SJSA1 (cell line): ENCODE measurements at regions not wholly inside any gene's neighbourhood (a gene's known extent, or its start where the extent isn't known, plus 50 kb on each side); places are given as distances from the start of the nearest gene placed in this dataset.

Source experiments
- DNase-seq, 2 experiments: peaks; one replicate each; pipeline ENCODE4 v3.0.0-alpha.2; 2015 to 2020; ENCODE audit warnings: low spot score in 2 of 2, low read depth in 1 of 2
- H3K27ac ChIP-seq: fragments of 250-450 bp; sonication (Bioruptor Pico); 2 replicates; pipeline ENCODE4 v1.5.1; 2020; ENCODE audit warnings: mild to moderate bottlenecking, moderate library complexity
- H3K27me3 ChIP-seq: fragments of 250-450 bp; sonication (Bioruptor Pico); replicated peaks from 2 replicates; pipeline ENCODE4 v1.5.1; 2020; ENCODE audit warnings: mild to moderate bottlenecking, moderate library complexity
- H3K36me3 ChIP-seq: fragments of 250-450 bp; sonication (Bioruptor Pico); 2 replicates; pipeline ENCODE4 v1.5.1; 2020; ENCODE audit warnings: mild to moderate bottlenecking
- H3K4me1 ChIP-seq: fragments of 250-450 bp; sonication (Bioruptor Pico); replicated peaks from 2 replicates; pipeline ENCODE4 v1.6.1; 2021; ENCODE audit warnings: mild to moderate bottlenecking
- H3K4me3 ChIP-seq: fragments of 250-450 bp; sonication (Bioruptor Pico); 2 replicates; pipeline ENCODE4 v1.5.1; 2020; ENCODE audit warnings: mild to moderate bottlenecking
- H3K9me3 ChIP-seq: fragments of 250-450 bp; sonication (Bioruptor Pico); replicated peaks from 2 replicates; pipeline ENCODE4 v1.5.1; 2020; ENCODE audit warnings: mild to moderate bottlenecking

- H3K4me3 ChIP-seq, result no peak overlapping the region
- no peaks in the 10 kb centered on the region for H3K4me1 ChIP-seq
- no peaks in the 10 kb centered on the region; the same call in 1 of the 2 replicates for H3K9me3 ChIP-seq
- H3K36me3 ChIP-seq, result no peaks in the 10 kb centered on the region
- no peak for DNase-seq
- no peaks in the 10 kb centered on the region for H3K27me3 ChIP-seq
- H3K27ac ChIP-seq, result no peak overlapping the region
These were observed 239.3 kb downstream of the MAF start for GRCh38 chr16:79361132-79361751.

- Histone ChIP-seq H3K4me3 (no peak overlapping the region), H3K27me3 (no peaks in the 10 kb centered on the region), H3K36me3 (no peaks in the 10 kb centered on the region), H3K4me1 (no peaks in the 10 kb centered on the region), H3K9me3 (no peaks in the 10 kb centered on the region; the same call in 1 of the 2 replicates), H3K27ac (no peak overlapping the region)
- DNase-seq, result no peak
These were observed 240.3 kb downstream of the MAF start for GRCh38 chr16:79360267-79360666.

GRCh38 chr16:79359082-79359481, 241.5 kb downstream of the MAF start:
- no peaks in the 10 kb centered on the region for H3K27me3 ChIP-seq

GRCh38 chr16:79358188-79358587, 242.3 kb downstream of the MAF start:
- Histone ChIP-seq H3K27ac (no peak overlapping the region), H3K27me3 (no peaks in the 10 kb centered on the region), H3K9me3 (no peaks in the 10 kb centered on the region), H3K4me1 (no peaks in the 10 kb centered on the region), H3K36me3 (no peaks in the 10 kb centered on the region), H3K4me3 (no peak overlapping the region)
- DNase-seq, result no peak

More at GRCh38 chr16:79359082-79359481, 241.5 kb downstream of the MAF start:
- no peak for DNase-seq
- Histone ChIP-seq H3K27ac (no peak overlapping the region), H3K4me1 (no peaks in the 10 kb centered on the region), H3K36me3 (no peaks in the 10 kb centered on the region), H3K9me3 (no peaks in the 10 kb centered on the region), H3K4me3 (no peak overlapping the region)

GRCh38 chr16:79355600-79356358, 244.8 kb downstream of the MAF start:
- Histone ChIP-seq H3K4me3 (no peak overlapping the region), H3K4me1 (no peaks in the 10 kb centered on the region), H3K36me3 (no peaks in the 10 kb centered on the region), H3K9me3 (no peaks in the 10 kb centered on the region), H3K27me3 (no peaks in the 10 kb centered on the region), H3K27ac (no peak overlapping the region)
- no peak for DNase-seq

GRCh38 chr16:79351927-79352326, 248.6 kb downstream of the MAF start:
- Histone ChIP-seq H3K9me3 (no peaks in the 10 kb centered on the region), H3K4me1 (no peaks in the 10 kb centered on the region), H3K4me3 (no peak overlapping the region), H3K27me3 (no peaks in the 10 kb centered on the region), H3K36me3 (no peaks in the 10 kb centered on the region), H3K27ac (no peak overlapping the region)
- DNase-seq, result no peak

- Histone ChIP-seq H3K27ac (no peak overlapping the region), H3K9me3 (no peaks in the 10 kb centered on the region), H3K27me3 (no peaks in the 10 kb centered on the region), H3K4me3 (no peak overlapping the region), H3K4me1 (no peaks in the 10 kb centered on the region), H3K36me3 (no peaks in the 10 kb centered on the region)
- DNase-seq, result no peak
These were observed 250.7 kb downstream of the MAF start for GRCh38 chr16:79349803-79350202.

- no peaks in the 10 kb centered on the region for H3K9me3 ChIP-seq
- no peak overlapping the region for H3K27ac ChIP-seq
- H3K4me1 ChIP-seq, result no peaks in the 10 kb centered on the region
- H3K27me3 ChIP-seq, result no peaks in the 10 kb centered on the region
- H3K36me3 ChIP-seq, result no peaks in the 10 kb centered on the region
- H3K4me3 ChIP-seq, result no peak overlapping the region
- DNase-seq, result no peak
These were observed 251.8 kb downstream of the MAF start for GRCh38 chr16:79348521-79349306.

- H3K27me3 ChIP-seq, result no peaks in the 10 kb centered on the region
- H3K36me3 ChIP-seq, result no peaks in the 10 kb centered on the region
- H3K4me1 ChIP-seq, result no peaks in the 10 kb centered on the region
- no peak for DNase-seq
- no peaks in the 10 kb centered on the region for H3K9me3 ChIP-seq
- no peak overlapping the region for H3K4me3 ChIP-seq
- H3K27ac ChIP-seq, result no peak overlapping the region
These were observed 253.3 kb downstream of the MAF start for GRCh38 chr16:79347277-79347676.

- Histone ChIP-seq H3K4me3 (no peak overlapping the region), H3K27me3 (no peaks in the 10 kb centered on the region), H3K9me3 (peaks cover 3% of the 10 kb centered on the region; the same call in 1 of the 2 replicates), H3K36me3 (no peaks in the 10 kb centered on the region), H3K4me1 (no peaks in the 10 kb centered on the region), H3K27ac (no peak overlapping the region)
- DNase-seq, result no peak
These were observed 260.7 kb downstream of the MAF start for GRCh38 chr16:79339863-79340262.

- Histone ChIP-seq H3K27me3 (no peaks in the 10 kb centered on the region), H3K4me1 (no peaks in the 10 kb centered on the region), H3K27ac (no peak overlapping the region), H3K4me3 (no peak overlapping the region), H3K9me3 (peaks cover 3% of the 10 kb centered on the region), H3K36me3 (no peaks in the 10 kb centered on the region)
- DNase-seq, result no peak
These were observed 262.6 kb downstream of the MAF start for GRCh38 chr16:79337906-79338305.

- H3K9me3 ChIP-seq, result peaks cover 3% of the 10 kb centered on the region
These were observed 263.9 kb downstream of the MAF start for GRCh38 chr16:79336437-79337229.

GRCh38 chr16:79334127-79334526, 266.4 kb downstream of the MAF start:
- H3K27me3 ChIP-seq, result no peaks in the 10 kb centered on the region
- DNase-seq, result no peak
- H3K27ac ChIP-seq, result no peak overlapping the region
- no peaks in the 10 kb centered on the region for H3K4me1 ChIP-seq
- peaks cover 3% of the 10 kb centered on the region for H3K9me3 ChIP-seq
- H3K36me3 ChIP-seq, result no peaks in the 10 kb centered on the region
- H3K4me3 ChIP-seq, result no peak overlapping the region

More at GRCh38 chr16:79336437-79337229, 263.9 kb downstream of the MAF start:
- no peak overlapping the region for H3K27ac ChIP-seq
- H3K4me3 ChIP-seq, result no peak overlapping the region
- H3K36me3 ChIP-seq, result no peaks in the 10 kb centered on the region
- no peaks in the 10 kb centered on the region for H3K27me3 ChIP-seq
- no peaks in the 10 kb centered on the region for H3K4me1 ChIP-seq
- DNase-seq, result no peak
